ENCODE measurements at regions not wholly inside any gene's neighbourhood (a gene's known extent, or its start where the extent isn't known, plus 50 kb on each side); places are given as distances from the start of the nearest gene placed in this dataset.

- POLR2A ChIA-PET, result no interaction called here
- no peak for DNase-seq
- Mint-ChIP-seq H3K36me3 (no peaks in the 10 kb centered on the region), H3K4me1 (no peaks in the 10 kb centered on the region), H3K27ac (no peak overlapping the region), H3K9me3 (peaks cover 0 to 4% (median 0%) of the 10 kb centered on the region in 5 donors), H3K27me3 (peaks cover 5 to 8% of the 10 kb centered on the region in 2 donors), H3K4me3 (no peak overlapping the region)
- CTCF ChIA-PET, result no interaction called here
- no peaks in the 10 kb centered on the region for H3K27me3 ChIP-seq (ENCODE audit: insufficient read depth, low read length, poor library complexity, severe bottlenecking)
- no peaks in the 10 kb centered on the region for H3K4me1 ChIP-seq (ENCODE audit: insufficient read depth, low read length)
- no peaks in the 10 kb centered on the region for H3K9me3 ChIP-seq (ENCODE audit: low read length)
- no peaks in the 10 kb centered on the region for H3K36me3 ChIP-seq (ENCODE audit: insufficient read depth, low read length)
- no peak overlapping the region for H3K27ac ChIP-seq (ENCODE audit: low read depth, low read length)
- no peak overlapping the region for H3K4me3 ChIP-seq (ENCODE audit: low read length)
Observed at GRCh38 chr12:105774037-105774436, 364.7 kb downstream of the NUAK1 start.

- H3K27me3 Mint-ChIP-seq, result peaks cover 4 to 8% of the 10 kb centered on the region in 2 donors
- CTCF ChIA-PET, result no interaction called here
Observed at GRCh38 chr12:105775343-105775742, 363.4 kb downstream of the NUAK1 start.

GRCh38 chr12:105783983-105784947, 354.5 kb downstream of the NUAK1 start:
- no peaks in the 10 kb centered on the region for H3K4me1 ChIP-seq (ENCODE audit: insufficient read depth, low read length)

More at GRCh38 chr12:105775343-105775742, 363.4 kb downstream of the NUAK1 start:
- no peak overlapping the region for H3K27ac Mint-ChIP-seq
- H3K4me1 Mint-ChIP-seq, result no peaks in the 10 kb centered on the region
- no peaks in the 10 kb centered on the region for H3K36me3 Mint-ChIP-seq
- H3K36me3 ChIP-seq (ENCODE audit: insufficient read depth, low read length), result no peaks in the 10 kb centered on the region
- no peaks in the 10 kb centered on the region for H3K9me3 ChIP-seq (ENCODE audit: low read length)
- POLR2A ChIA-PET, result no interaction called here
- no peak overlapping the region for H3K27ac ChIP-seq (ENCODE audit: low read depth, low read length)
- H3K4me3 ChIP-seq (ENCODE audit: low read length), result no peak overlapping the region
- no peaks in the 10 kb centered on the region for H3K4me1 ChIP-seq (ENCODE audit: insufficient read depth, low read length)
- H3K27me3 ChIP-seq (ENCODE audit: insufficient read depth, low read length, poor library complexity, severe bottlenecking), result no peaks in the 10 kb centered on the region
- H3K4me3 Mint-ChIP-seq, result no peak overlapping the region
- no peak for DNase-seq
- H3K9me3 Mint-ChIP-seq, result peaks cover 0 to 4% (median 0%) of the 10 kb centered on the region in 5 donors

GRCh38 chr12:105793421-105793820, 345.3 kb downstream of the NUAK1 start:
- no peaks in the 10 kb centered on the region for H3K36me3 ChIP-seq (ENCODE audit: insufficient read depth, low read length)
- H3K27ac ChIP-seq (ENCODE audit: low read depth, low read length), result no peak overlapping the region
- POLR2A ChIA-PET, result no interaction called here
- H3K27me3 ChIP-seq (ENCODE audit: insufficient read depth, low read length, poor library complexity, severe bottlenecking), result no peaks in the 10 kb centered on the region
- CTCF ChIA-PET, result no interaction called here
- Mint-ChIP-seq H3K27me3 (peaks cover 0 to 9% of the 10 kb centered on the region in 2 donors), H3K4me3 (no peak overlapping the region), H3K36me3 (no peaks in the 10 kb centered on the region), H3K4me1 (no peaks in the 10 kb centered on the region), H3K27ac (no peak overlapping the region), H3K9me3 (peaks cover 0 to 5% (median 0%) of the 10 kb centered on the region in 5 donors)
- no peak for DNase-seq
- no peaks in the 10 kb centered on the region for H3K4me1 ChIP-seq (ENCODE audit: insufficient read depth, low read length)
- H3K4me3 ChIP-seq (ENCODE audit: low read length), result no peak overlapping the region
- H3K9me3 ChIP-seq (ENCODE audit: low read length), result no peaks in the 10 kb centered on the region

More at GRCh38 chr12:105783983-105784947, 354.5 kb downstream of the NUAK1 start:
- Histone ChIP-seq H3K27me3 (ENCODE audit: insufficient read depth, low read length, poor library complexity, severe bottlenecking) (no peaks in the 10 kb centered on the region), H3K9me3 (ENCODE audit: low read length) (no peaks in the 10 kb centered on the region), H3K36me3 (ENCODE audit: insufficient read depth, low read length) (no peaks in the 10 kb centered on the region), H3K4me3 (ENCODE audit: low read length) (no peak overlapping the region), H3K27ac (ENCODE audit: low read depth, low read length) (no peak overlapping the region)
- no peaks in the 10 kb centered on the region for H3K36me3 Mint-ChIP-seq
- CTCF ChIA-PET, result no interaction called here
- H3K4me1 Mint-ChIP-seq, result peaks cover 0 to 5% (median 3%) of the 10 kb centered on the region in 3 donors
- H3K27ac Mint-ChIP-seq, result no peak overlapping the region
- H3K9me3 Mint-ChIP-seq, result peaks cover 0 to 5% (median 0%) of the 10 kb centered on the region in 5 donors
- peaks cover 3 to 13% of the 10 kb centered on the region in 2 donors for H3K27me3 Mint-ChIP-seq
- H3K4me3 Mint-ChIP-seq, result peak overlapping the region in 1 of 7 donors; percentile 28
- POLR2A ChIA-PET, result no interaction called here
- DNase-seq, result no peak

GRCh38 chr12:105798256-105798845, 340.4 kb downstream of the NUAK1 start:
- ChIA-PET POLR2A (no interaction called here), CTCF (no interaction called here)
- Mint-ChIP-seq H3K4me1 (no peaks in the 10 kb centered on the region), H3K4me3 (no peak overlapping the region), H3K27ac (no peak overlapping the region), H3K9me3 (peaks cover 0 to 2% (median 0%) of the 10 kb centered on the region in 5 donors), H3K27me3 (no peaks in the 10 kb centered on the region), H3K36me3 (no peaks in the 10 kb centered on the region)
- Histone ChIP-seq H3K27me3 (ENCODE audit: insufficient read depth, low read length, poor library complexity, severe bottlenecking) (no peaks in the 10 kb centered on the region), H3K4me3 (ENCODE audit: low read length) (no peak overlapping the region), H3K9me3 (ENCODE audit: low read length) (no peaks in the 10 kb centered on the region), H3K4me1 (ENCODE audit: insufficient read depth, low read length) (no peaks in the 10 kb centered on the region), H3K36me3 (ENCODE audit: insufficient read depth, low read length) (no peaks in the 10 kb centered on the region), H3K27ac (ENCODE audit: low read depth, low read length) (no peak overlapping the region)
- no peak for DNase-seq

GRCh38 chr12:105799103-105799502, 339.7 kb downstream of the NUAK1 start:
- H3K4me1 ChIP-seq (ENCODE audit: insufficient read depth, low read length), result no peaks in the 10 kb centered on the region
- H3K27ac ChIP-seq (ENCODE audit: low read depth, low read length), result no peak overlapping the region
- no peaks in the 10 kb centered on the region for H3K9me3 ChIP-seq (ENCODE audit: low read length)
- ChIA-PET POLR2A (no interaction called here), CTCF (no interaction called here)
- H3K36me3 Mint-ChIP-seq, result no peaks in the 10 kb centered on the region
- H3K27me3 ChIP-seq (ENCODE audit: insufficient read depth, low read length, poor library complexity, severe bottlenecking), result no peaks in the 10 kb centered on the region
- no peaks in the 10 kb centered on the region for H3K27me3 Mint-ChIP-seq
- H3K4me3 Mint-ChIP-seq, result no peak overlapping the region
- H3K9me3 Mint-ChIP-seq, result peaks cover 0 to 2% (median 0%) of the 10 kb centered on the region in 5 donors
- no peak for DNase-seq
- H3K27ac Mint-ChIP-seq, result no peak overlapping the region
- no peak overlapping the region for H3K4me3 ChIP-seq (ENCODE audit: low read length)
- no peaks in the 10 kb centered on the region for H3K4me1 Mint-ChIP-seq
- no peaks in the 10 kb centered on the region for H3K36me3 ChIP-seq (ENCODE audit: insufficient read depth, low read length)

GRCh38 chr12:105801351-105801750, 337.4 kb downstream of the NUAK1 start:
- no peak overlapping the region for H3K4me3 ChIP-seq (ENCODE audit: low read length)
- no peaks in the 10 kb centered on the region for H3K9me3 ChIP-seq (ENCODE audit: low read length)
- no peaks in the 10 kb centered on the region for H3K27me3 Mint-ChIP-seq
- H3K4me3 Mint-ChIP-seq, result no peak overlapping the region
- ChIA-PET CTCF (no interaction called here), POLR2A (no interaction called here)
- no peaks in the 10 kb centered on the region for H3K36me3 ChIP-seq (ENCODE audit: insufficient read depth, low read length)
- H3K27ac ChIP-seq (ENCODE audit: low read depth, low read length), result no peak overlapping the region
- peaks cover 0 to 2% (median 0%) of the 10 kb centered on the region in 5 donors for H3K9me3 Mint-ChIP-seq
- H3K36me3 Mint-ChIP-seq, result no peaks in the 10 kb centered on the region
- no peaks in the 10 kb centered on the region for H3K4me1 ChIP-seq (ENCODE audit: insufficient read depth, low read length)
- no peaks in the 10 kb centered on the region for H3K4me1 Mint-ChIP-seq
- H3K27me3 ChIP-seq (ENCODE audit: insufficient read depth, low read length, poor library complexity, severe bottlenecking), result no peaks in the 10 kb centered on the region
- no peak for DNase-seq
- H3K27ac Mint-ChIP-seq, result no peak overlapping the region

- H3K36me3 Mint-ChIP-seq, result no peaks in the 10 kb centered on the region
- H3K4me3 Mint-ChIP-seq, result no peak overlapping the region
- Histone ChIP-seq H3K27me3 (ENCODE audit: insufficient read depth, low read length, poor library complexity, severe bottlenecking) (no peaks in the 10 kb centered on the region), H3K4me1 (ENCODE audit: insufficient read depth, low read length) (no peaks in the 10 kb centered on the region), H3K9me3 (ENCODE audit: low read length) (no peaks in the 10 kb centered on the region), H3K4me3 (ENCODE audit: low read length) (no peak overlapping the region), H3K36me3 (ENCODE audit: insufficient read depth, low read length) (no peaks in the 10 kb centered on the region), H3K27ac (ENCODE audit: low read depth, low read length) (no peak overlapping the region)
- no peaks in the 10 kb centered on the region for H3K27me3 Mint-ChIP-seq
- no peak overlapping the region for H3K27ac Mint-ChIP-seq
- ChIA-PET CTCF (no interaction called here), POLR2A (no interaction called here)
- DNase-seq, result no peak
- H3K4me1 Mint-ChIP-seq, result no peaks in the 10 kb centered on the region
- peaks cover 0 to 2% (median 0%) of the 10 kb centered on the region in 5 donors for H3K9me3 Mint-ChIP-seq
Observed at GRCh38 chr12:105803292-105803691, 335.5 kb downstream of the NUAK1 start.
